Activated CD8-positive, alpha-beta memory T cell treated with anti-CD3 and anti-CD28 coated beads, Interleukin-2, amount 10 ng/mL, durations not matched to agents 7 days and 5 days (primary cell): ENCODE measurements at regions not wholly inside any gene's neighbourhood (a gene's known extent, or its start where the extent isn't known, plus 50 kb on each side); places are given as distances from the start of the nearest gene placed in this dataset.

Experiments
- ATAC-seq: fragments of 150-1000 bp; cut with Tn5 transposase; one replicate; pipeline ENCODE4 v1.10.0; 2021; ENCODE audit warnings: moderate library complexity
- CTCF ChIA-PET: fragments of 350-600 bp; sonication (Branson Sonifier 250); formaldehyde crosslinking; loops from one replicate; lab custom pipeline; 2021; ENCODE audit warnings: antibody characterized with exemption; lab: Charles Lee
- DNase-seq: peaks from one replicate; pipeline ENCODE4 v3.0.0-alpha.2; 2020
- H3K27ac Mint-ChIP-seq: one replicate; pipeline ENCODE4 v1.8.0; 2021; ENCODE audit warnings: mild to moderate bottlenecking, mixed read lengths
- H3K27me3 Mint-ChIP-seq: one replicate; pipeline ENCODE4 v1.8.0; 2021; ENCODE audit warnings: mixed read lengths
- H3K36me3 Mint-ChIP-seq: one replicate; pipeline ENCODE4 v1.8.0; 2021; ENCODE audit warnings: mild to moderate bottlenecking, mixed read lengths
- H3K4me1 Mint-ChIP-seq: one replicate; pipeline ENCODE4 v1.8.0; 2021; ENCODE audit warnings: mixed read lengths
- H3K4me3 Mint-ChIP-seq: one replicate; pipeline ENCODE4 v1.8.0; 2021; ENCODE audit warnings: mild to moderate bottlenecking, moderate library complexity, mixed read lengths
- H3K9me3 Mint-ChIP-seq: one replicate; pipeline ENCODE4 v1.8.0; 2022; ENCODE audit warnings: low read depth, mixed read lengths

- ATAC-seq: no peak
- CTCF ChIA-PET: no interaction called here
- H3K27ac Mint-ChIP-seq: no peak overlapping the region
- no peak for DNase-seq
- no peaks in the 10 kb centered on the region for H3K4me1 Mint-ChIP-seq
- H3K27me3 Mint-ChIP-seq: no peaks in the 10 kb centered on the region
- peaks cover 13% of the 10 kb centered on the region for H3K9me3 Mint-ChIP-seq
- no peak overlapping the region for H3K4me3 Mint-ChIP-seq
- H3K36me3 Mint-ChIP-seq: no peaks in the 10 kb centered on the region
Observed at GRCh38 chr5:2496891-2497290, 254.6 kb downstream of the IRX2 start.

GRCh38 chr5:2496126-2496525 is 255.4 kb downstream of the IRX2 start:
- no peak overlapping the region for H3K4me3 Mint-ChIP-seq
- H3K27ac Mint-ChIP-seq: no peak overlapping the region
- peaks cover 10% of the 10 kb centered on the region for H3K9me3 Mint-ChIP-seq
- no peaks in the 10 kb centered on the region for H3K4me1 Mint-ChIP-seq
- ATAC-seq (no peak), DNase-seq (no peak)
- CTCF ChIA-PET: no interaction called here
- no peaks in the 10 kb centered on the region for H3K36me3 Mint-ChIP-seq
- no peaks in the 10 kb centered on the region for H3K27me3 Mint-ChIP-seq

- Mint-ChIP-seq H3K36me3 (no peaks in the 10 kb centered on the region), H3K4me1 (no peaks in the 10 kb centered on the region), H3K4me3 (no peak overlapping the region), H3K27me3 (no peaks in the 10 kb centered on the region), H3K9me3 (peaks cover 11% of the 10 kb centered on the region), H3K27ac (no peak overlapping the region)
- DNase-seq: no peak
- CTCF ChIA-PET: no interaction called here
- ATAC-seq: no peak
Observed at GRCh38 chr5:2493356-2493755, 258.1 kb downstream of the IRX2 start.

- H3K4me1 Mint-ChIP-seq: no peaks in the 10 kb centered on the region
- H3K27me3 Mint-ChIP-seq: no peaks in the 10 kb centered on the region
- H3K36me3 Mint-ChIP-seq: no peaks in the 10 kb centered on the region
- CTCF ChIA-PET: no interaction called here
- no peak overlapping the region for H3K4me3 Mint-ChIP-seq
- ATAC-seq (no peak), DNase-seq (no peak)
- peaks cover 12% of the 10 kb centered on the region for H3K9me3 Mint-ChIP-seq
- H3K27ac Mint-ChIP-seq: no peak overlapping the region
Observed at GRCh38 chr5:2492476-2492875, 259.0 kb downstream of the IRX2 start.

GRCh38 chr5:2491846-2492245 is 259.6 kb downstream of the IRX2 start:
- Mint-ChIP-seq H3K36me3 (no peaks in the 10 kb centered on the region), H3K27me3 (no peaks in the 10 kb centered on the region)
- ATAC-seq: no peak

GRCh38 chr5:2489306-2489705 is 262.2 kb downstream of the IRX2 start:
- no peak overlapping the region for H3K27ac Mint-ChIP-seq
- H3K4me3 Mint-ChIP-seq: no peak overlapping the region
- H3K4me1 Mint-ChIP-seq: no peaks in the 10 kb centered on the region
- ATAC-seq (no peak), DNase-seq (no peak)
- no peaks in the 10 kb centered on the region for H3K36me3 Mint-ChIP-seq
- H3K27me3 Mint-ChIP-seq: no peaks in the 10 kb centered on the region
- peaks cover 11% of the 10 kb centered on the region for H3K9me3 Mint-ChIP-seq
- CTCF ChIA-PET: no interaction called here

More at GRCh38 chr5:2491846-2492245, 259.6 kb downstream of the IRX2 start:
- H3K9me3 Mint-ChIP-seq: peaks cover 14% of the 10 kb centered on the region
- H3K4me1 Mint-ChIP-seq: no peaks in the 10 kb centered on the region
- CTCF ChIA-PET: no interaction called here
- no peak overlapping the region for H3K27ac Mint-ChIP-seq
- H3K4me3 Mint-ChIP-seq: no peak overlapping the region
- DNase-seq: no peak

- Mint-ChIP-seq H3K4me1 (no peaks in the 10 kb centered on the region), H3K9me3 (peaks cover 9% of the 10 kb centered on the region), H3K4me3 (no peak overlapping the region), H3K27me3 (no peaks in the 10 kb centered on the region), H3K27ac (no peak overlapping the region), H3K36me3 (no peaks in the 10 kb centered on the region)
- CTCF ChIA-PET: no interaction called here
- ATAC-seq: no peak
- DNase-seq: no peak
Observed at GRCh38 chr5:2488593-2488992, 262.9 kb downstream of the IRX2 start.

GRCh38 chr5:2487152-2487763 is 264.2 kb downstream of the IRX2 start:
- H3K27me3 Mint-ChIP-seq: no peaks in the 10 kb centered on the region
- ATAC-seq: no peak
- no peak overlapping the region for H3K27ac Mint-ChIP-seq
- H3K4me3 Mint-ChIP-seq: no peak overlapping the region
- CTCF ChIA-PET: no interaction called here
- no peak for DNase-seq
- no peaks in the 10 kb centered on the region for H3K4me1 Mint-ChIP-seq
- peaks cover 9% of the 10 kb centered on the region for H3K9me3 Mint-ChIP-seq
- no peaks in the 10 kb centered on the region for H3K36me3 Mint-ChIP-seq

GRCh38 chr5:2486373-2486772 is 265.1 kb downstream of the IRX2 start:
- Mint-ChIP-seq H3K4me1 (no peaks in the 10 kb centered on the region), H3K9me3 (peaks cover 17% of the 10 kb centered on the region), H3K36me3 (no peaks in the 10 kb centered on the region), H3K27me3 (no peaks in the 10 kb centered on the region), H3K27ac (no peak overlapping the region), H3K4me3 (no peak overlapping the region)
- CTCF ChIA-PET: no interaction called here
- DNase-seq (no peak), ATAC-seq (no peak)

- H3K9me3 Mint-ChIP-seq: peaks cover 18% of the 10 kb centered on the region
- H3K27ac Mint-ChIP-seq: no peak overlapping the region
- no peaks in the 10 kb centered on the region for H3K27me3 Mint-ChIP-seq
Observed at GRCh38 chr5:2482778-2483177, 268.7 kb downstream of the IRX2 start.

GRCh38 chr5:2480871-2481270 is 270.6 kb downstream of the IRX2 start:
- H3K27me3 Mint-ChIP-seq: no peaks in the 10 kb centered on the region
- CTCF ChIA-PET: no interaction called here
- H3K27ac Mint-ChIP-seq: no peak overlapping the region
- H3K9me3 Mint-ChIP-seq: peaks cover 15% of the 10 kb centered on the region
- H3K4me1 Mint-ChIP-seq: no peaks in the 10 kb centered on the region
- H3K4me3 Mint-ChIP-seq: no peak overlapping the region
- DNase-seq (no peak), ATAC-seq (no peak)
- H3K36me3 Mint-ChIP-seq: no peaks in the 10 kb centered on the region

More at GRCh38 chr5:2482778-2483177, 268.7 kb downstream of the IRX2 start:
- no peak overlapping the region for H3K4me3 Mint-ChIP-seq
- ATAC-seq: no peak
- H3K36me3 Mint-ChIP-seq: no peaks in the 10 kb centered on the region
- CTCF ChIA-PET: no interaction called here
- DNase-seq: no peak
- no peaks in the 10 kb centered on the region for H3K4me1 Mint-ChIP-seq

GRCh38 chr5:2475902-2476301 is 275.6 kb downstream of the IRX2 start:
- no peak for ATAC-seq
- Mint-ChIP-seq H3K27ac (no peak overlapping the region), H3K4me3 (no peak overlapping the region), H3K27me3 (no peaks in the 10 kb centered on the region), H3K4me1 (no peaks in the 10 kb centered on the region), H3K36me3 (no peaks in the 10 kb centered on the region), H3K9me3 (peaks cover 5% of the 10 kb centered on the region)
- CTCF ChIA-PET: no interaction called here
- no peak for DNase-seq

- Mint-ChIP-seq H3K4me3 (no peak overlapping the region), H3K27ac (no peak overlapping the region), H3K4me1 (no peaks in the 10 kb centered on the region), H3K9me3 (peaks cover 2% of the 10 kb centered on the region), H3K36me3 (no peaks in the 10 kb centered on the region), H3K27me3 (no peaks in the 10 kb centered on the region)
- CTCF ChIA-PET: no interaction called here
- no peak for ATAC-seq
- DNase-seq: no peak
Observed at GRCh38 chr5:2472670-2473069, 278.8 kb downstream of the IRX2 start.

- Mint-ChIP-seq H3K27ac (no peak overlapping the region), H3K4me3 (no peak overlapping the region), H3K36me3 (no peaks in the 10 kb centered on the region), H3K4me1 (no peaks in the 10 kb centered on the region), H3K27me3 (no peaks in the 10 kb centered on the region), H3K9me3 (peaks cover 2% of the 10 kb centered on the region)
- ATAC-seq (no peak), DNase-seq (no peak)
- CTCF ChIA-PET: no interaction called here
Observed at GRCh38 chr5:2471152-2471879, 280.2 kb downstream of the IRX2 start.
